Gastrocnemius medialis (tissue), 4 donors: ENCODE measurements at regions not wholly inside any gene's neighbourhood (a gene's known extent, or its start where the extent isn't known, plus 50 kb on each side); places are given as distances from the start of the nearest gene placed in this dataset.

Experiments used
- CTCF ChIP-seq, 5 experiments: fragments of 450-650 bp in 3 of 5; fragments of 200-600 bp in 2 of 5; sonication (generic) in 2 of 5; IDR thresholded peaks in 4 of 5; conservative IDR thresholded peaks in 1 of 5; 1 replicate in 4 of 5; 2 replicates in 1 of 5; pipeline ENCODE4 v1.5.1; 2016 to 2019; ENCODE audit warnings: antibody characterized with exemption in 5 of 5, mild to moderate bottlenecking in 3 of 5, moderate library complexity in 3 of 5
- POLR2A ChIP-seq, 2 donors: fragments of 450-650 bp; IDR thresholded peaks; one replicate each; pipeline ENCODE4 v1.6.1; 2017; ENCODE audit warnings: antibody characterized with exemption in 2 of 2, mild to moderate bottlenecking in 2 of 2, moderate library complexity in 2 of 2

- TF ChIP-seq CTCF (IDR thresholded peaks at IDR 0.05 in 4 of 5, conservative IDR thresholded peaks at IDR 0.05 in 1 of 5) = no peak
- TF ChIP-seq POLR2A (IDR thresholded peaks at IDR 0.05) = no peak
Measured at GRCh38 chr3:104269771-104270170, 1096.9 kb upstream of the ALCAM start.
